Activated naive CD4-positive, alpha-beta T cell treated with anti-CD3 and anti-CD28 coated beads, Interleukin-2, amount 50 U/mL, for 72 hours (primary cell): ENCODE measurements at regions not wholly inside any gene's neighbourhood (a gene's known extent, or its start where the extent isn't known, plus 50 kb on each side); places are given as distances from the start of the nearest gene placed in this dataset.
"Not testable (repeated sequence)": the region's sequence is repeated elsewhere in the genome, so short reads cannot be mapped to it uniquely, and the experiment has no call there.

Experiments used
- ATAC-seq, 2 donors: fragments of 150-1000 bp; cut with Tn5 transposase; 2 replicates each; pipeline ENCODE4 v1.10.0; 2021; ENCODE audit warnings: mild to moderate bottlenecking in 2 of 2, moderate library complexity in 2 of 2
- DNase-seq, 2 donors: peaks; one replicate each; pipeline ENCODE4 v3.0.0; 2021 to 2022; ENCODE audit warnings: low spot score in 2 of 2
- H3K27ac Mint-ChIP-seq, 2 donors: one replicate each; pipeline ENCODE4 v1.8.0; 2022; ENCODE audit warnings: mild to moderate bottlenecking in 2 of 2, mixed read lengths in 2 of 2
- H3K36me3 Mint-ChIP-seq, 2 donors: one replicate each; pipeline ENCODE4 v1.8.0; 2022; ENCODE audit warnings: mixed read lengths in 2 of 2
- H3K9me3 Mint-ChIP-seq, 2 donors: one replicate each; pipeline ENCODE4 v1.8.0; 2022; ENCODE audit warnings: mixed read lengths in 2 of 2

DNA sequence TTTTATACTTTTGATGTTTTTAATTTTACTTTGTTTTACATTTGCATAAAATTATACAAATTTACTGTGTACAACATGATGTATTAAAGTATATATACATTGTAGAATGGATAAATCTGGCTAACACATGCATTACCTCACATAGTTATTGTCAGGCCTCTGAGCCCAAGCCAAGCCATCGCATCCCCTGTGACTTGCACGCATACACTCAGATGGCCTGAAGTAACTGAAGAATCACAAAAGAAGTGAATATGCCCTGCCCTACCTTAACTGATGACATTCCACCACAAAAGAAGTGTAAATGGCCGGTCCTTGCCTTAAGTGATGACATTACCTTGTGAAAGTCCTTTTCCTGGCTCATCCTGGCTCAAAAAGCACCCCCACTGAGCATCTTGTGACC is 355.1 kb upstream of the TNC start:
- not testable (repeated sequence) for H3K27ac Mint-ChIP-seq, ATAC-seq, H3K9me3 Mint-ChIP-seq, H3K36me3 Mint-ChIP-seq, DNase-seq

DNA sequence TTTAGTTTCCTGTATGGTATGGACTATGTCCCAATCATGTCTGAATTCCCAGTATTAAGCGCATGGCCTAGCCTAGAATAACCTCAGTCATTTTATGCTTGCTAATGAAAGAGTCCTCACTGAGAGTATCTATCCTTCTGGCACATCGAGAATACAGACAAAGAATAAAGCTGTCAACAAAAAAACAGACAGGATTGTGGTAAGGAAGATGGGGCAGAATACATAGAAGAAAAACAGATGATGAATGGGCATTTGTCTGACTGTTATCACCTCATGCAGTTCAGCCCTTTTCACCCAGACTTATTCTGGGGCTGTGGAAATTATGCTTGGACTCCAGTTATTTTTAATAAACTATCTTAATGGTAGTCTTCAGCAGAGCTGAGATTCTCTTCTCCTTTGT is 363.8 kb upstream of the TNC start:
- DNase-seq, result no peak
- no peaks in the 10 kb centered on the region for H3K36me3 Mint-ChIP-seq
- no peak for ATAC-seq
- no peaks in the 10 kb centered on the region for H3K9me3 Mint-ChIP-seq
- H3K27ac Mint-ChIP-seq, result no peak overlapping the region

DNA sequence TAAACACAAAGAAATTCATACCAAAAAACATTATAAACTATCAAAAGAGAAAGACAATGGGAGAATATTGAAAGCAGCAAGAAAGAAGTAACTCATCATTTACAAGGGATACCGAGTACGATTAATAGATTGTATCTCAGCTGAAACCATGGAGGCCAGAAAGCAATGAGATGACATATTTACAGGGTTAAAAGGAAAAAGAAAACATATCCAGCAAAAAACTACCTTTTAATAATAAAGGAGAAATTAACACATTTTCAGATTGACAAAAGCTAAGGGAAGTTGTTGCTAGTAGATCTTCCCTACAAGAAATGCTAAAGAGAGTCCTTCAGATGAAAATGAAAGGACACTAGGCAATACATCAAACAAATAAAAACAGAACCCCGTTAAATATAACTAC is 364.8 kb upstream of the TNC start:
- Mint-ChIP-seq H3K9me3 (no peaks in the 10 kb centered on the region), H3K27ac (no peak overlapping the region), H3K36me3 (no peaks in the 10 kb centered on the region)
- DNase-seq (no peak), ATAC-seq (no peak)

DNA sequence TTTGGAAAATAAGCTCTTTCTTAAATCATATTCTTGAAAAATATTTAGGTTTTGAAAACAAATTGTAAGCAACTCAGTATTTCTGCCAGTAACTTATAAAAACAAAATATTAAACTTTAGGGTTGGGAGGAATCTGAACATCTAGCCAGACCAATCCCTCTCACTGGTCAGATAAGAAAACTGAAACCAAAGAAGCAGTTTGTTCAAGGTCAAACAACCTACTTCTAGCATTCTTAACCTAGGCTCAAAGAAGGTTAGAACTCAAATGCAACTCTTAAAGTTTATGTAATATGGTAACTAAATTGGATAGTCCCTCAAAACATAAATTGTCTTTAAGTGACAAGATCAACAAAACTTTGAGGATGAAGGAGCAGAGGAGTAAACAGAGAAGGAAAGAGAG is 374.9 kb upstream of the TNC start:
- no peaks in the 10 kb centered on the region for H3K36me3 Mint-ChIP-seq
- ATAC-seq (no peak), DNase-seq (no peak)
- no peaks in the 10 kb centered on the region for H3K9me3 Mint-ChIP-seq
- H3K27ac Mint-ChIP-seq, result no peak overlapping the region

DNA sequence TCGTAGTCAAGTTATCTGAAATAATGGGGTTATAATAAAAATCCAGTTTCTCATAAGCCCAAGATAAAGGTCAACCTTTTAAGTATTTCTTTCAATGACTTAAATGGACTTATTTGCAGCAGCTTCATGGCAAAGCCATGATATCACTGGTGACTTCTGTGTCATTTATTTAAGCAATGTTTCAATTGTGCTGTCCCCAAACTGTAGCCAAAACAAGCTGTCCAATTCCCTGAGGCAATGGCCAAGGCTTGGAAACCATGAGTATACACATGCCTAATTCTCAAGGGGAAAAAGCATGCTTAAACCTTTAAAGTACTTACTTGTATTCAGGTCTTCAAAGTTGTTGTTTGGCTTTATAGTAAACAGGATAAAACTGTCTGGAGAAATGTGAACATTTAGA is 376.4 kb upstream of the TNC start:
- Mint-ChIP-seq H3K36me3 (no peaks in the 10 kb centered on the region), H3K27ac (no peak overlapping the region), H3K9me3 (no peaks in the 10 kb centered on the region)
- no peak for ATAC-seq
- DNase-seq, result no peak

DNA sequence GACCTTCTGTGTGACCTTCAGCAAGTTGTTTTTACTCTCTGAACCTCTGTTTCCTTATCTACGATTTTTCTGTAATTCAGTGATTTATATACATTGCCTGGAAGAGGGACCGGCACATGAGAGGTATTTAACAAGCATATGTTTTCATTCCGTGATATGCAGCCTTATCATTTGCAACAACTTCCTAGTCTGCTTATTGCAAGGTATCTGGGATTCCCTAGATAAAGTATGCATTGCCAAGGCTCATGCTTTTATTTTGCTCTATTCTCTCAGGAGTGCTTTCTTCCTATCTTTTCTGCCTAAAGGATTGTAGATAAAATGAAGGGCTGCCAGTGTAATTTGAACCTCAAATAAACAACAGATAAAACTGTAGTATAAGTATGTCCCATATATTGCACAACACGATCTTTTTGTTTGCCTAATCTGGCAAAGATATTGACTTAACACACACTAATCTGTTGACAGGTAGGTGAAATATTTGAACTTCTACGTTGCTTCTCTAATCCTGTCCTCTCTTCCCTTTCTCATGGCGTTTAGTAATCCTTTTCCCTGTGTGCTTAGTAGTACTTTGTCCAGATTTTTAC is 377.2 kb upstream of the TNC start:
- Mint-ChIP-seq H3K36me3 (no peaks in the 10 kb centered on the region), H3K9me3 (no peaks in the 10 kb centered on the region), H3K27ac (no peak overlapping the region)
- no peak for DNase-seq
- no peak for ATAC-seq

DNA sequence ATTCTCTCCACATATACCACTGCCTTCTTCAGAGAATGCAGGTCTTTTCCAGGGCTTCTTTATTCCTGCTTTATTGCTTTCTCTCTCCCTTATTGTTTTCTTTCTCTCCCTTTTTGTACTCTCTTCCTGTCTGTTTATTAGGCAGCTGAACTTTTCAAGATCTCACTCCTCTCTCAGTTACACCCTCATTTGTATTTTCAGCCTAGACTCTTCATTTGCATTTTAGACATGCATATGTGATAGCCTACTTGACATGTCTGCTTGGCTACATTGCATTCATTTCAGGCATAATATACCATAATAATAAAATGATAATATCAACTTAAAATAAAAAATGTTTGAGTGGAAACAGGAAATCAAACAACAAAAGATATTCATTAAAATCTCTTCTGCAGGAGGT is 377.9 kb upstream of the TNC start:
- Mint-ChIP-seq H3K9me3 (no peaks in the 10 kb centered on the region), H3K36me3 (no peaks in the 10 kb centered on the region), H3K27ac (no peak overlapping the region)
- ATAC-seq, result no peak
- DNase-seq, result no peak

DNA sequence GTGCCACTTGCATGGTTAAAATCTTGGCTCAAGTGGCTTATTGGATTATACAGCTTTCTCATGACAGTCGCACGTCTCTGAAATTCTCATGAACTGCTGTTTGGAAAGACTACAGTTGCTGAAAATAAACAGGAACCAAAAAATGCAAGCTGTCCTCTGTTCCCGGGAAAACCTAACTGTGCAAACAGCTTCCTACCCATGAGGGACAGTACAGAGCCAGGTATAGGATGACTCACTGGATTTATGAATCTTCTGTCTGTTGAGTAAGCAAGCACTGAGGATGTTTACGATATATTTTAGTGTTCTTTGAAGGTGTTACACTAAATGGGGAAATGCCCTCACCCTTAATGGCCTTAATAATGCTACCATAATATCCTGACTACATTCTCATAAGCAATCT is 380.3 kb upstream of the TNC start:
- DNase-seq (no peak), ATAC-seq (no peak)
- Mint-ChIP-seq H3K9me3 (no peaks in the 10 kb centered on the region), H3K36me3 (no peaks in the 10 kb centered on the region), H3K27ac (no peak overlapping the region)

DNA sequence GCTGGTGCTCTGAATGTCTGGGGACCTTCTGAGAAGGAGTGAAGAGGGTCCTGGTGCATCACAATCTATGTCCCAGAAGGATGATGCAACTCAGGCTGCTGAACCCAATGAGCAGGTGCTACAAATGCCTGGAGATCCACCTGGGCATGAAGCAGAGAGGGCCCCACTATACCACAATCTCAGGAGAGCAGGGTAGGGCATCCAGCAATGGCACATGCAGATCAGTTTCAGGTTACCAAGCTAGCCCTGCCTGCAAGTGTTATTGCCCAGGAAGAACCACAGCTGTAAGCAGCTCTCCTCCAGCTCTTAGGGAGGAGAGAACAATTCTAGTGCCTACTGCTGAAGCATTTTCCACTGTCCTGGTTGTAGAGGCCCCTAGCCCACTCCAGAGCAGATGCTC is 389.2 kb upstream of the TNC start:
- Mint-ChIP-seq H3K9me3 (no peaks in the 10 kb centered on the region), H3K36me3 (no peaks in the 10 kb centered on the region), H3K27ac (no peak overlapping the region)
- no peak for ATAC-seq
- DNase-seq, result no peak

DNA sequence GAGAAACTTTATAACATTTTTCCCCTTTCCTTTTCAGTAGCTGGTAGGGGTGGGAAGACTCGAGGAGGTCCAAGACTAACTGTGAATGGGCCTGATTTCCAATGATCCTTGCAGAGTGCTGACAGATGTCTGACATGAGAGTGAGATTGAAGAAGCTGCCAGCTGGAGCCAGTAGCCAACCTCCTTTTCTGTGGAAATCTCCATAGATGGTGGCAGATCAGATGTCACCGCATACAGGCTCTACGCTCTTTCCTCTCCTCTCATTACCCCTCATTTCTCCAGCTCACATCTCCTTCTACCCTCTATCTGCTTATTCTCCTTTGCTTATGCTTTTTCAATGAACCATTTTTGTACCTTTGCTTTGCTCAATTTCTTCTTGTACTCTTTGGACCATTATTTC is 395.2 kb upstream of the TNC start:
- DNase-seq (no peak), ATAC-seq (no peak)
- no peaks in the 10 kb centered on the region for H3K36me3 Mint-ChIP-seq
- no peaks in the 10 kb centered on the region for H3K9me3 Mint-ChIP-seq
- H3K27ac Mint-ChIP-seq, result no peak overlapping the region

DNA sequence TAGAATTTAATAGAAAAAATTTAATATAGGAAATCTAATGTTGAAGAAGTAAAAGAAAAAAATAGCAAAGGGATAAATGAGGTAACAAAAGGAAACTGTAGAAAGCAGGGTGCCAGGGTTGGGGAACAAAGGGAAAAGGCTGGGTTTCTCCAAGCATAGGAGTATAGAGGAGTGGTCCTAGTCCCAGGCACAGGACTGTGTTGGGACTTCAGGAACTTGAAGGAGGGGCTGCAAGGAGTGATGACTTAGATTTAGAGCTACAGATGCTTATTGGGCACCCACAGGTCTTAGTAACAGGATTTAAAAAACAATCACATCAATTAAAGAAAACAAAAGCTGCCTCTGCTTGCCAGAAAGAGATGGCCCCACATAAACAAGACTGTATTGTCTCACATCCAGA is 396.5 kb upstream of the TNC start:
- no peak overlapping the region for H3K27ac Mint-ChIP-seq
- ATAC-seq (no peak), DNase-seq (no peak)
- H3K9me3 Mint-ChIP-seq, result no peaks in the 10 kb centered on the region
- no peaks in the 10 kb centered on the region for H3K36me3 Mint-ChIP-seq

DNA sequence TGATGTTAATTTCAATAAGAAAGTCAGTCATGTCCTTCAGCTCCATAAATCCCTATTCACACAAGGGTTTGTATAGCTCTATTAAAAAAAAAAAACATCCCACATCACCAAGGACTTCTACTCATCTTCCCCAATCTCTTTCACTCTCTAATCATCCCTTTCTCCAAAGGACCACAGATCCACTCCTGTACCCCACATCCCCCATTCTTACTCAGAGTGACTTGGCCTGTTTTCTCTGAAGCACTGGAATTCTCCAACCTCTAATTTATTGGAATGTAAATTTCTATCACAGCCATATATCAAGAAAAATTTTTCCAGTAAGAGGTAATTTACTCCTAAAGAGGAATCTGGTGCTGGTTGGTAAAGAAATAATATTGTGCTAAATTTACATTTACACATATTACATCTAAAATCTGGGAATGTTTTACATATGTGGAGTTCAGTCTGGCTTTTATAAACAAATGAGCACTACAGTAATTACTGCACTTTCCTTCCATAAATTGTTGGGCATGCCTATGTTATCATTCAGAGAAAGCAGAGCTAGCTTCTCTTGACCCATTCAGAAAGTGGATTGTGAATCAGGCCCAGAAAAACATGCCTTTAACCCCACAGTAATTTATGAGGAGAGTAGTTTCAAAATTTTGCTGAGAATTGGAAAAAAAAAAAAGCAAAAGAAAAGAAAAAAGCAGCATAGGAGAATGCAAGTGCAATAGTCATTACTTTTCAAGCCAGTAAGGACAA is 399.5 kb upstream of the TNC start:
- Mint-ChIP-seq H3K27ac (no peak overlapping the region), H3K9me3 (no peaks in the 10 kb centered on the region), H3K36me3 (no peaks in the 10 kb centered on the region)
- DNase-seq (no peak), ATAC-seq (no peak)

DNA sequence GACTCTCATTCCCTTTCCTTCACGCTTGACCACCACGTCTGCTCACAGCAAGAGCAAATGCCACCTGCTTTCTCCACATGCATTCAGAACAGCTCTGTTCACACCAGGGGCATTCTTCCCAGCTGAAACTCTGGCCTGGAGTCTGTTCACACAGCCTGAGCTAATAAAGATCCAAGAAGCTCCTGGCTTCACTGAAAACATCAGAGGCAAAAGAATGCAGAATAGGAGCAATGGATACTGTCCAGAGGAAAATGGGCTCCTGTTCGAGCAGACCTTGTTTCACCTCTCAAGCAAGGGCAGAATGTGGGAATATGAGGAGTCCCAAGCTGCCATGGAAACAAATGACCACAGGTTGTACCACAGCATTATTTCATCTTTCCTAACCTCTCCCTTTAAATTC is 402.7 kb upstream of the TNC start:
- Mint-ChIP-seq H3K9me3 (no peaks in the 10 kb centered on the region), H3K27ac (no peak overlapping the region), H3K36me3 (no peaks in the 10 kb centered on the region)
- no peak for ATAC-seq
- no peak for DNase-seq

DNA sequence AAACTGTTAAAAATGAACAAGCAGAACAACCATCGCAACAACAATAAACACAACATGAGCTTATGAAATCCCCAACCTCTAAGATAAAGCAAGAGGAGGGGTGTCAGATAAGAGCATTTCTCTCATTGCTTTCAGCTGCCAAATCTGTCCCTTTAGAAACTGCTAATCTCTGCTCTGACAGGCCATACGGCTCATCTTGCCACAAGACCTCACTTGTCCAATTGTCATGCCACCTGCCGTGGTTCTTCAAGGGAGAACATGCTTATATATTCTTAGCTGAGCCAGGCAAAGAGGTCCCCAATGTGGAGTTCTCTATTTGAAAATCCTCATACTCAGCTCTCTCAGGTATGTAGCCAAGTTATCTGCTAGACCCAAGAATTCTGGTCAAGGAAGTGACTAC is 405.0 kb upstream of the TNC start:
- ATAC-seq, result no peak
- Mint-ChIP-seq H3K36me3 (no peaks in the 10 kb centered on the region), H3K9me3 (no peaks in the 10 kb centered on the region), H3K27ac (no peak overlapping the region)
- no peak for DNase-seq

DNA sequence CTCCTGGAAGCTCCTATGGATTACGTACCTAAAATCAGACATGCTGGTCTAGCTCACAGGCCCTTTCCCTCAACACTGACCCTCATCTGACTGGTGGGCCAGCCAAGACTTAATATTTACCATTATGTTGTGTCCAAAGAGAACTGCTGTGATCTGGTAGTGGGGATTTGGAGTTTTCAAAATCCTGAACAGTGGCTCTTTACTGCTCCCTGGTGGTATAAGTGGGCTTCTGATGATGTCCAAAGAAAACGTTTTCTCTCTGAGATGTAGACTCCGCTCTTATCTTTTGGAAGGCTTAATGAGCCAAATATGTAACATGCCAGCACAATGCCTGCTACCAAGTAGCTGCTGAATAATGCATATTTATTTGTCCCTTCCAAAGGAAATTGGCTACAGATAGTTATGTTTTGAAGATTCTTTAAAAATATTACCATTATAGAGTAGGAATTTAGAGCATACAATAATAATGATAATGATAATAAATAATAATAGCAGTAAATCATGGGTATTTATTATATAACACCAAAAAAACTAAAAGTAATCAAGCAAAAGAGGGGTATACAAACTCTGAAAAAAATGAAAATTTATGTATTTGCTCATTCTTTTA is 406.6 kb upstream of the TNC start:
- Mint-ChIP-seq H3K36me3 (no peaks in the 10 kb centered on the region), H3K9me3 (no peaks in the 10 kb centered on the region), H3K27ac (no peak overlapping the region)
- ATAC-seq (peak in 1 of 2 donors; percentile 43), DNase-seq (peak in 1 of 2 donors; percentile 36)

DNA sequence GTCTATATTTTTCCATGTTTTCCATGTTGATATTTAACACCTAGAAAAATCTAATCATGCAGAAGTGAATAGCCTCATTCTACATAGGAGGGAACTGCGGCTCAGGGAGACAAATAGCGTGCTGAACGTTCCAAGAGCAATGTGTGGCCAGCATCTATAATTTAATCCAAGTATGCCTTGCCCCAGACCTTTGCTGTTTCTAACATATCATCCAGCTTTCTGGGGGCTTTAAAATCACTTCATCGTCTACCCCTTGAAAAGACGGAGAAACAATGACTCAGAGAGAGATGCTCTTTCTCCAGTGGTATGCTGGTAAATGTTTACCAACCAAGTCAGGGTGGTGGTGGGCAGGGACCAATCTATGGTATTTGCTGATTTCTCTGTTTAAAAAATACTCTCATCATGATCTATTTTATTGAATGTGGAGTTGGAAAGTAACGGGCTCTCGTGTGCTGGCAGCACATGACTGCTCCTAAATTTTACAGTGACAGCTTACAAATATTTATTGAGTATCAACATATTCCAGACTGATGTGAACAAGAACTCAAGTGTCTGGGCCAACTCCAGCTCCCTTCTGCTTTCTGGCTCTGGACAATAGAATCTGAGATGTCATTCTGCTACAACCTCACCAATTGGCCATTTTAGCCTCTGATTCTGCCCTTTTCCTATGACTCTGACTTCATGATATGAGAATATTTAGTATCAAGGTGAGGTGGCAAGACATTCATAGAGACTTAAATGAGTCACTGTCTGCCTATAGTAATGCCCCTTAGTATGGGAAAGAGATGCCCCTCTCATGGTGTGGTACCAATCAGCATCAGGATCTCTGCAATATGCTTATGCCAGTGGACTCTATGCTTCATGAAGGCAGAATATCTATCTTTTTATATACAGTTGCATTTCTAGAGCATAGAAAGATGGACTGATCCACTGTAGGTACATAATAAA is 407.4 kb upstream of the TNC start:
- H3K27ac Mint-ChIP-seq, result no peak overlapping the region
- no peaks in the 10 kb centered on the region for H3K9me3 Mint-ChIP-seq
- H3K36me3 Mint-ChIP-seq, result no peaks in the 10 kb centered on the region
- ATAC-seq (peak in 1 of 2 donors; percentile 46), DNase-seq (no peak)

DNA sequence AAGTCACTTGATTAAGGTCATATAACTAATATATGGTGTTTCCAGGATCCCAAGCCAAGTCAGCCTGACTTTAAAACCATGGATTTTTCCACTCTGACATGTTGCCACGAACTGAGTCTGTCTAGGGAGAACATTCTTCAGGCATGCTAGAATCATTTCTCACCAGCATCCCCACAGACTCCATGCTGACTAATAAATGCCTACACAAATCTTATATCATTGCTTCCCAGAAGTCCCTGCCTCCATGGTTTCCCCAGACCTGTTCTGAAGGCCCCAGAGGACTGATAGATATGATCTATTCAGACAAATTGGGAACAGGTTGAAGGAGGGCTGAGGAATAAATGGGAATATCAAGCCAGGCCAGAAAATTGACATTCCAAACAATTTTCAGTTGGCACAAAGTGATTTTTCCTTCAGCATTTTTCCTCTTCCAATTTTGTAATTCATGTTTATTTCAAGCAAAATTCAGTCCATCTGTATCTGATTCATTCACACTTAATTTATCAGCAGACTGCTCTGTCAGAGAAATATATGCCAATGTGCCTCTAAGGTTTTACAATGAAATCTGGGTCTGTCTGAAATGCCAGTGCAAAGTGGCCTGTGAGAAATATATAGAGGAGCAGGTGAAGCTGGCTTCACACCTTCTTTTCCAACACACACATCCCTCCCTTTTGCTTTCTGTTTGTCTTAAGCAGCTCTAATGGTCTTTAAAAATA is 413.6 kb upstream of the TNC start:
- Mint-ChIP-seq H3K36me3 (no peaks in the 10 kb centered on the region), H3K27ac (no peak overlapping the region), H3K9me3 (no peaks in the 10 kb centered on the region)
- DNase-seq, result no peak
- ATAC-seq, result no peak
